B cell (primary cell): ENCODE measurements at regions not wholly inside any gene's neighbourhood (a gene's known extent, or its start where the extent isn't known, plus 50 kb on each side); places are given as distances from the start of the nearest gene placed in this dataset.

Experiments used
- ATAC-seq: fragments of 200-7000 bp; cut with Tn5 transposase; one replicate; pipeline ENCODE4 v1.10.0; 2021; ENCODE audit warnings: low read depth, mild to moderate bottlenecking, moderate number of reproducible peaks, moderate library complexity
- CTCF ChIA-PET: fragments of 350-600 bp; sonication (Branson Sonifier 250); formaldehyde crosslinking; loops from one replicate; lab custom pipeline; 2021; ENCODE audit warnings: antibody characterized with exemption, inconsistent platforms; lab: Charles Lee
- POLR2A ChIA-PET: fragments of 350-600 bp; sonication (Branson Sonifier 250); formaldehyde crosslinking; loops from one replicate; lab custom pipeline; 2021; ENCODE audit warnings: antibody characterized with exemption; lab: Charles Lee
- DNase-seq: peaks from one replicate; pipeline ENCODE4 v3.0.0; 2013
- H2AFZ ChIP-seq: 2 replicates; pipeline ENCODE4 v1.6.1; 2012; ENCODE audit warnings: mild to moderate bottlenecking, low read depth, low read length; ENCODE audit not compliant: insufficient read depth, poor library complexity, severe bottlenecking
- H3K27ac ChIP-seq, 2 donors: 1 replicate in 1 of 2; 2 replicates in 1 of 2; pipeline ENCODE4 v1.5.1; 2012 to 2013; ENCODE audit warnings: low read length in 2 of 2, mild to moderate bottlenecking in 2 of 2, moderate library complexity in 1 of 2
- H3K27me3 ChIP-seq, 4 experiments: fragments of 200-600 bp in 1 of 4; sonication (generic) in 1 of 4; replicated peaks in 1 of 4; 1 replicate in 2 of 4; 2 replicates in 2 of 4; pipeline versions ENCODE4 v1.6.1 to v1.7.0; 2013 to 2016; ENCODE audit warnings: low read length in 3 of 4, mild to moderate bottlenecking in 2 of 4, mixed read lengths in 1 of 4, moderate library complexity in 1 of 4; ENCODE audit not compliant: insufficient read depth in 4 of 4, control insufficient read depth in 3 of 4; ENCODE audit errors: control extremely low read depth in 1 of 4
- H3K36me3 ChIP-seq, 2 experiments: replicated peaks in 1 of 2; 1 replicate in 1 of 2; 2 replicates in 1 of 2; pipeline versions ENCODE4 v1.6.1 to v1.7.1; 2013; ENCODE audit warnings: low read length in 1 of 2; ENCODE audit not compliant: insufficient read depth in 2 of 2, control insufficient read depth in 1 of 2; ENCODE audit errors: control extremely low read depth in 1 of 2, extremely low read depth in 1 of 2
- H3K4me1 ChIP-seq, 2 donors: fragments of 200-600 bp in 1 of 2; sonication (generic) in 1 of 2; 1 replicate in 1 of 2; 2 replicates in 1 of 2; pipeline versions ENCODE4 v1.5.1 to v1.6.1; 2013 to 2017; ENCODE audit warnings: low read length in 2 of 2; ENCODE audit not compliant: control insufficient read depth in 2 of 2, insufficient read depth in 2 of 2
- H3K4me2 ChIP-seq: replicated peaks from 2 replicates; pipeline ENCODE3; 2012; ENCODE audit warnings: mild to moderate bottlenecking, low read depth, low read length; ENCODE audit not compliant: poor library complexity, severe bottlenecking
- H3K4me3 ChIP-seq, 5 experiments: fragments of 200-600 bp in 1 of 5; sonication (generic) in 1 of 5; 1 replicate in 3 of 5; 2 replicates in 2 of 5; pipeline versions ENCODE4 v1.5.1 to v1.7.0; 2011 to 2016; ENCODE audit warnings: low read length in 4 of 5, mild to moderate bottlenecking in 4 of 5, low read depth in 2 of 5, control low read depth in 1 of 5, moderate library complexity in 1 of 5; ENCODE audit not compliant: insufficient read depth in 1 of 5; ENCODE audit errors: control extremely low read depth in 1 of 5, extremely low read depth in 1 of 5
- H3K79me2 ChIP-seq: fragments of 200-600 bp; sonication (generic); one replicate; pipeline ENCODE4 v1.6.0; 2016; ENCODE audit warnings: low read length; ENCODE audit not compliant: control insufficient read depth, insufficient read depth
- H3K9ac ChIP-seq: fragments of 200-600 bp; sonication (generic); 2 replicates; pipeline ENCODE4 v1.6.1; 2017; ENCODE audit warnings: mild to moderate bottlenecking, low read length, moderate library complexity
- H3K9me3 ChIP-seq, 3 donors: one replicate each; pipeline versions ENCODE4 v1.6.1 to v1.7.1; 2013; ENCODE audit warnings: low read length in 2 of 3; ENCODE audit not compliant: control insufficient read depth in 2 of 3, insufficient read depth in 1 of 3; ENCODE audit errors: control extremely low read depth in 1 of 3
- H4K20me1 ChIP-seq: 2 replicates; pipeline ENCODE4 v1.6.0; 2012; ENCODE audit warnings: mild to moderate bottlenecking, low read length; ENCODE audit not compliant: insufficient read depth, control insufficient read depth, poor library complexity, severe bottlenecking
- H3K27ac Mint-ChIP-seq: one replicate; pipeline ENCODE4 v1.8.0; 2021; ENCODE audit warnings: mixed read lengths
- H3K27me3 Mint-ChIP-seq: one replicate; pipeline ENCODE4 v1.8.0; 2021; ENCODE audit warnings: mixed read lengths
- H3K4me1 Mint-ChIP-seq: one replicate; pipeline ENCODE4 v1.8.0; 2021; ENCODE audit warnings: mixed read lengths
- H3K4me3 Mint-ChIP-seq: one replicate; pipeline ENCODE4 v1.8.0; 2021; ENCODE audit warnings: mixed read lengths
- H3K9me3 Mint-ChIP-seq: one replicate; pipeline ENCODE4 v1.8.0; 2022; ENCODE audit warnings: mixed read lengths; ENCODE audit not compliant: insufficient read depth
- CTCF ChIP-seq: fragments of 200-600 bp; IDR thresholded peaks from one replicate; pipeline ENCODE4 v1.8.0; 2022; ENCODE audit warnings: antibody characterized with exemption, mild to moderate bottlenecking
- EZH2 ChIP-seq: IDR thresholded peaks from 2 replicates; pipeline ENCODE4 v1.6.1; 2012; ENCODE audit warnings: borderline replicate concordance, low read depth, mild to moderate bottlenecking, moderate library complexity, low read length; ENCODE audit not compliant: insufficient read depth, poor library complexity, severe bottlenecking
- WGBS: methylation state at CpG from one replicate; pipeline ENCODE4 v1.1.5; 2013; ENCODE audit warnings: missing lambda C conversion rate; ENCODE audit not compliant: insufficient coverage; 5-methylcytosine and 5-hydroxymethylcytosine counted together
- intact Hi-C: fragments of 100-400 bp; cut with micrococcal nuclease; formaldehyde crosslinking; loops from one replicate; pipeline ENCODE4 v1.10.0; 2022

- DNase-seq (no peak), ATAC-seq (no peak)
- POLR2A ChIA-PET, result no interaction called here
- Histone ChIP-seq H2AFZ (no peak overlapping the region), H3K27ac (no peak overlapping the region), H3K27me3 (no peaks in the 10 kb centered on the region), H3K79me2 (no peaks in the 10 kb centered on the region), H3K9ac (no peak overlapping the region), H3K9me3 (no peaks in the 10 kb centered on the region), H3K36me3 (no peaks in the 10 kb centered on the region), H3K4me3 (no peak overlapping the region), H3K4me2 (no peak overlapping the region), H4K20me1 (no peaks in the 10 kb centered on the region), H3K4me1 (no peaks in the 10 kb centered on the region)
- H3K27me3 Mint-ChIP-seq, result no peaks in the 10 kb centered on the region
- no peaks in the 10 kb centered on the region for H3K4me1 Mint-ChIP-seq
- 100% methylated on average over 2 of the region's 4 CpGs for WGBS
- H3K9me3 Mint-ChIP-seq, result no peaks in the 10 kb centered on the region
- intact Hi-C loops, result no loop called here
- no peak for TF ChIP-seq CTCF
- TF ChIP-seq EZH2, result no peak
- CTCF ChIA-PET, result no interaction called here
- no peak overlapping the region for H3K27ac Mint-ChIP-seq
- H3K4me3 Mint-ChIP-seq, result no peak overlapping the region
These were observed 2262.8 kb upstream of the ACO1 start for GRCh38 chr9:30121611-30122010.

GRCh38 chr9:30125881-30126280, 2258.6 kb upstream of the ACO1 start:
- H3K27ac ChIP-seq, result no peak overlapping the region
- POLR2A ChIA-PET, result no interaction called here
- no peaks in the 10 kb centered on the region for H3K36me3 ChIP-seq
- Mint-ChIP-seq H3K9me3 (no peaks in the 10 kb centered on the region), H3K27ac (no peak overlapping the region), H3K4me1 (no peaks in the 10 kb centered on the region), H3K4me3 (no peak overlapping the region), H3K27me3 (no peaks in the 10 kb centered on the region)
- intact Hi-C loops, result no loop called here
- H3K79me2 ChIP-seq, result no peaks in the 10 kb centered on the region
- ATAC-seq (no peak), DNase-seq (no peak)
- no peaks in the 10 kb centered on the region for H4K20me1 ChIP-seq
- H3K4me1 ChIP-seq, result no peaks in the 10 kb centered on the region
- no peak overlapping the region for H2AFZ ChIP-seq
- H3K4me2 ChIP-seq, result no peak overlapping the region
- no peaks in the 10 kb centered on the region for H3K9me3 ChIP-seq
- CTCF ChIA-PET, result no interaction called here
- TF ChIP-seq EZH2 (no peak), CTCF (no peak)
- no peaks in the 10 kb centered on the region for H3K27me3 ChIP-seq
- H3K9ac ChIP-seq, result no peak overlapping the region
- no peak overlapping the region for H3K4me3 ChIP-seq
